ENCODE measurements at regions not wholly inside any gene's neighbourhood (a gene's known extent, or its start where the extent isn't known, plus 50 kb on each side); places are given as distances from the start of the nearest gene placed in this dataset.

DNA sequence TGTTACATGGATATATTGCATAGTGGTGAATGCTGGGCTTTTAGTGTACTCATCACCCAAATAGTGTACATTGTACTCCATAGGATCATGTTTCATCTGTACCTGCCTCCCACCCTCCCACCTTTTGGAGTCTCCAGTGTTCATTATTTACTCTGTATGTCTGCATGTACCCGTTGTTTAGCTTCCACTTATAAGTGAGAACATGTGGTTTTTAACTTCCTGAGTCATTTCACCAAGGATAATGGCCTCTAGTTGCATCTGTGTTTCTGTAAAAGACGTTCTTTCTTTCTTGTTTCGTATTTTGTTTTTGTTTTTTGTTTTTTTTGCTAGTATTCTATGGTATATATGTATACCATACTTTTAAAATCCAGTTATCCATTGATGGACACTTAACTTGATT is 107.5 kb downstream of the MSTN start:
- no peak for TF ChIP-seq MXI1 (IDR thresholded peaks at IDR 0.05; ENCODE audit: low read depth, low read length)
- TF ChIP-seq EZH2phosphoT487 (IDR thresholded peaks at IDR 0.05; ENCODE audit: borderline replicate concordance, low read depth), result no peak
- TF ChIP-seq RCOR1 (IDR thresholded peaks at IDR 0.05; ENCODE audit: low read length), result no peak
- no peak for TF ChIP-seq EP300 (IDR thresholded peaks at IDR 0.05; ENCODE audit: borderline replicate concordance in 1 of 2, low read depth in 1 of 2, low read length in 1 of 2)
- TF ChIP-seq NRF1 (IDR thresholded peaks at IDR 0.05; ENCODE audit: low read depth, low read length), result no peak
- no peak for TF ChIP-seq REST (IDR thresholded peaks at IDR 0.05; ENCODE audit: low read depth, low read length)
- no peak for TF ChIP-seq CHD2 (IDR thresholded peaks at IDR 0.05; ENCODE audit: low read length, partially characterized antibody)
- TF ChIP-seq ZBTB33 (IDR thresholded peaks at IDR 0.05; ENCODE audit: borderline replicate concordance, low read depth), result no peak
- DNase-seq, result no peak
- H4K20me1 ChIP-seq (ENCODE audit: insufficient read depth), result no peaks in the 10 kb centered on the region
- H3K79me2 ChIP-seq (ENCODE audit: insufficient read depth), result no peaks in the 10 kb centered on the region
- WGBS (ENCODE audit: low lambda C conversion rate), result 83% methylated on average over 3 of the region's 3 CpGs
- H3K4me3 ChIP-seq (ENCODE audit: low read depth in 2 of 2, low read length in 1 of 2), result no peak overlapping the region
- no peaks in the 10 kb centered on the region for H3K27me3 ChIP-seq (ENCODE audit: insufficient read depth)
- H3K4me1 ChIP-seq (ENCODE audit: control insufficient read depth in 1 of 2, insufficient read depth in 2 of 2, low read depth in 1 of 2, low read length in 1 of 2), result no peaks in the 10 kb centered on the region
- no peak overlapping the region for H2AFZ ChIP-seq (ENCODE audit: low read depth)
- H3K36me3 ChIP-seq (replicated peaks in 1 of 2; ENCODE audit: control insufficient read depth in 1 of 2, insufficient read depth in 2 of 2, low read length in 1 of 2), result no peaks in the 10 kb centered on the region
- no peak overlapping the region for H3K4me2 ChIP-seq
- no peak overlapping the region for H3K9ac ChIP-seq
- no peaks in the 10 kb centered on the region for H3K9me2 ChIP-seq
- ChIA-PET CTCF (no interaction called here), POLR2A (no interaction called here)
- no peaks in the 10 kb centered on the region for H3F3A ChIP-seq (replicated peaks; ENCODE audit: insufficient read depth)
- no peak overlapping the region for H3K27ac ChIP-seq (ENCODE audit: low read depth in 2 of 2, low read length in 1 of 2)
- H3K9me3 ChIP-seq, result no peaks in the 10 kb centered on the region

DNA sequence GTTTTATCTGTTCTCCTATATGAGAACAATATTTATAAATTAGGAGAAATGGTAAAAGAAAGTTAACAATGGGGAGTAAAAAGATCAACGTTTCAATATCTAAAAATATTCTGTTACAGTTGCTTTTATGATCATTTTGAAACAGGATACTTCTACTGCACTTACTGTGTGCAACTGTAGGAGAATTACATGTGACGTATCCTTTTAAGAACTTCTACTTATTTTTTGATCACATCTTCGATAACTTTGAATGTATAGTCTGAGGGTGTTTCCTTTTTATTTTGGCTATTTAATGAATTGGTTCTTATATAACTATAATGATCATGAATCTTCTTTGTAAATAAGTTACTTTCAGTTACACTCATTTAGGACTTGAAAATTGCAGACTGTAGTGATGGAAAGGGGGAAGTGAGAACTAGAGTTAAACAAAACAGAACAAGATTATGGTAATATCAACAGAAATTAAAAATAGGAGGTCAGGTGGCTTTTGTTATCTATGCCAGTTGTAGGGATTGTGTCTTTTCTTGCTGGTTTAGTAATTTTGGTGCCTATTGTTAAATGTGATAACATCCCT is 109.9 kb downstream of the MSTN start:
- Histone ChIP-seq H3K27me3 (ENCODE audit: insufficient read depth) (no peaks in the 10 kb centered on the region), H3K79me2 (ENCODE audit: insufficient read depth) (no peaks in the 10 kb centered on the region), H4K20me1 (ENCODE audit: insufficient read depth) (no peaks in the 10 kb centered on the region), H3K4me3 (ENCODE audit: low read depth in 2 of 2, low read length in 1 of 2) (no peak overlapping the region), H3F3A (replicated peaks; ENCODE audit: insufficient read depth) (no peaks in the 10 kb centered on the region), H3K4me2 (no peak overlapping the region), H3K9me3 (no peaks in the 10 kb centered on the region), H3K9ac (no peak overlapping the region), H3K4me1 (ENCODE audit: control insufficient read depth in 1 of 2, insufficient read depth in 2 of 2, low read depth in 1 of 2, low read length in 1 of 2) (no peaks in the 10 kb centered on the region), H3K27ac (ENCODE audit: low read depth in 2 of 2, low read length in 1 of 2) (no peak overlapping the region), H3K9me2 (no peaks in the 10 kb centered on the region), H2AFZ (ENCODE audit: low read depth) (no peak overlapping the region), H3K36me3 (replicated peaks in 1 of 2; ENCODE audit: control insufficient read depth in 1 of 2, insufficient read depth in 2 of 2, low read length in 1 of 2) (no peaks in the 10 kb centered on the region)
- no peak for DNase-seq
- WGBS (ENCODE audit: low lambda C conversion rate), result 67% methylated on average over 3 of the region's 3 CpGs
- ChIA-PET POLR2A (no interaction called here), CTCF (no interaction called here)
- TF ChIP-seq MAX (IDR thresholded peaks at IDR 0.05; ENCODE audit: low read depth) (no peak), FOXM1 (IDR thresholded peaks at IDR 0.05; ENCODE audit: low read depth) (no peak), MXI1 (IDR thresholded peaks at IDR 0.05; ENCODE audit: low read depth, low read length) (no peak), TEAD4 (IDR thresholded peaks at IDR 0.05; ENCODE audit: borderline replicate concordance, insufficient read depth) (no peak), RFX5 (IDR thresholded peaks at IDR 0.05; ENCODE audit: low read length) (no peak), NRF1 (IDR thresholded peaks at IDR 0.05; ENCODE audit: low read depth, low read length) (no peak), REST (IDR thresholded peaks at IDR 0.05; ENCODE audit: low read depth, low read length) (no peak), JUND (IDR thresholded peaks at IDR 0.05) (no peak), EZH2phosphoT487 (IDR thresholded peaks at IDR 0.05; ENCODE audit: borderline replicate concordance, low read depth) (no peak), EP300 (IDR thresholded peaks at IDR 0.05; ENCODE audit: borderline replicate concordance in 1 of 2, low read depth in 1 of 2, low read length in 1 of 2) (no peak), ZBTB33 (IDR thresholded peaks at IDR 0.05; ENCODE audit: borderline replicate concordance, low read depth) (no peak), ELF1 (IDR thresholded peaks at IDR 0.05) (no peak)
